ENCODE measurements at regions not wholly inside any gene's neighbourhood (a gene's known extent, or its start where the extent isn't known, plus 50 kb on each side); places are given as distances from the start of the nearest gene placed in this dataset.

DNA sequence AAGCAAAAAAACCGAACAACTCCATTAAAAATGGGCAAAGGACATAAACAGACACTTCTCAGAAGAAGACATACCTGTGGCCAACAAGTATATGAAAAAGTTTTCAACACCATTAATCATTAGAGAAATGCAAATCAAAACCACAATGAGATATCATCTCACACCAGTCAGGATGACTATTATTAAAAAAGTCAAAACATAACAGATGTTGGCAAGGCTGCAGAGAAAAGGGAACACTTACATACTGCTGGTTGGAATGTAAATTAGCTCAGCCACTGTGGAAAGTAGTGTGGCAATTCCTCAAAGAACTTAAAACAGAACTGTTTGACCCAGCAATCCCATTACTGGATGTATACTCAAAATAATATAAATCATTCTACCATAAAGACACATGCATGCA is 436.3 kb downstream of the KLHL13 start:
- TF ChIP-seq, protein P1, sequence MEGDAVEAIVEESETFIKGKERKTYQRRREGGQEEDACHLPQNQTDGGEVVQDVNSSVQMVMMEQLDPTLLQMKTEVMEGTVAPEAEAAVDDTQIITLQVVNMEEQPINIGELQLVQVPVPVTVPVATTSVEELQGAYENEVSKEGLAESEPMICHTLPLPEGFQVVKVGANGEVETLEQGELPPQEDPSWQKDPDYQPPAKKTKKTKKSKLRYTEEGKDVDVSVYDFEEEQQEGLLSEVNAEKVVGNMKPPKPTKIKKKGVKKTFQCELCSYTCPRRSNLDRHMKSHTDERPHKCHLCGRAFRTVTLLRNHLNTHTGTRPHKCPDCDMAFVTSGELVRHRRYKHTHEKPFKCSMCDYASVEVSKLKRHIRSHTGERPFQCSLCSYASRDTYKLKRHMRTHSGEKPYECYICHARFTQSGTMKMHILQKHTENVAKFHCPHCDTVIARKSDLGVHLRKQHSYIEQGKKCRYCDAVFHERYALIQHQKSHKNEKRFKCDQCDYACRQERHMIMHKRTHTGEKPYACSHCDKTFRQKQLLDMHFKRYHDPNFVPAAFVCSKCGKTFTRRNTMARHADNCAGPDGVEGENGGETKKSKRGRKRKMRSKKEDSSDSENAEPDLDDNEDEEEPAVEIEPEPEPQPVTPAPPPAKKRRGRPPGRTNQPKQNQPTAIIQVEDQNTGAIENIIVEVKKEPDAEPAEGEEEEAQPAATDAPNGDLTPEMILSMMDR (conservative IDR thresholded peaks at IDR 0.05): no peak
- no peak overlapping the region for H3K27ac ChIP-seq

DNA sequence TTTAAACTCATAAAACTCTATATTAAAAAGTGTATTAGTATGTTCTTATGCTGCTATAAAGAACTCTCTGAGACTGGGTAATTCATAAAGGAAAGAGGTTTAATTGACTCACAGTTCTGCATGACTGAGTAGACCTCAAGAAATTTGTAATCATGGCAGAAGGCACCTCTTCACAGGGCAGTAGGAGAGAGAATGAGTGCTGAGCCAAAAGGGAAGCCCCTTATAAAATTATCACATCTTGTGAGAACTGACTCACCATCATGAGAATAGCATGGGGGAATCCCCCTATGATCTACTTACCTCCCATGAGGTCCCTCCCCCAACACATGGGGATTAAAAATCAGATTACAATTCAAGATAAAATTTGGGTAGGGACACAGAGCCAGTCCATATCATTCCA is 463.2 kb downstream of the KLHL13 start:
- no peak overlapping the region for H3K27ac ChIP-seq
- TF ChIP-seq, protein P1 (conservative IDR thresholded peaks at IDR 0.05): no peak

DNA sequence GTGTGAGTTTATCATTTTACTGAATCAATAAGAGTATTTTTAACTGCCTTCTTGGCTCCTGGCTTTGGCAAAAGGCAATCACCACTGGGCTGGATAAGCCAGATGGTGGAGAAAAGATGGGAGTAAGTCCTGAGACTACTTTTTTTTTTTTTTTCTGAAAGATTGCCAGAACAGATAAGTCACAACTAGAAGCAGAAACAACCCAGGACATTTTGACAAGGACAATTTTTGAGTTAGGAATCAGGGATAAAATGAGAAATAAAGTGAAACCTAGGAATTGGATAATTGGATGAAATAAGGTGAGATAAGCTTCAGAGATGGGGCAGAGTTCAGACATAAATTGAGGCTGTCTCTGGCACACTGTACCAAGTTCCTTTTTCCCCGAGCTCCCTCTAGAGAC is 471.0 kb downstream of the KLHL13 start:
- no peak overlapping the region for H3K27ac ChIP-seq
- TF ChIP-seq, protein P1 (conservative IDR thresholded peaks at IDR 0.05): no peak

DNA sequence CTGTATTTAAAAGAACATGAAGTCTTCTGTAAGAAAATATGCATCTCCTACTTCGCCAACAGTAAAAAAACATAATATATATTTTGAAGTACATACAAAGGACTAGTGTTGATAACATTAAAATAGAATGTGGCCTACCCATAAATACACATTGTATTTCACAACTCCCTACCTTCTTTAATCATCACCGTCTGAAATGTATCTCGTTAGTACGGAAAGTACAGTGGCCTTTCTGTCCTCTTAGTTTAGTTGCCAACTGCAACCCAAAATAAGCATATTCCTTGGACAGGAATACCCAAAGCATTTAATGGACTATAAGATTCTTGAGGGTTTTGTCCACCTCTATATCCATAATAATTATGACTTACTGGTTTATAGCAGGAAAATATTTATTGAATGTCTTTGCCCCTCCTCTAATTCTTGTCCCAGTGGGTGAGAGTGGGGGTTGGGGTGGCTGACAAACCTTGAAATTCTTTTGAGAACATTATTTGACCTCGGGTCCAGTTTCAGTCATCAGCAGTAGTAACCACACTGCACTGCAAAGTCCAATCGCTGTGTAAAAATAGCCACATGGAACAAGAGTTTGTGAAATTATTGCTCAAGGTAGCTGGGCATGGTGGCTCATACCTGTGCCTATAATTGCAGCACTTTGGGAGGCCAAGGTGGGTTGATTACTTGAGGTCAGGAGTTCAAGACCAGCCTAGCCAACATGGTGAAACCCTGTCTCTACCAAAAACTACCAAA is 474.5 kb downstream of the KLHL13 start:
- TF ChIP-seq, protein P1 (conservative IDR thresholded peaks at IDR 0.05): no peak
- H3K27ac ChIP-seq: no peak overlapping the region

DNA sequence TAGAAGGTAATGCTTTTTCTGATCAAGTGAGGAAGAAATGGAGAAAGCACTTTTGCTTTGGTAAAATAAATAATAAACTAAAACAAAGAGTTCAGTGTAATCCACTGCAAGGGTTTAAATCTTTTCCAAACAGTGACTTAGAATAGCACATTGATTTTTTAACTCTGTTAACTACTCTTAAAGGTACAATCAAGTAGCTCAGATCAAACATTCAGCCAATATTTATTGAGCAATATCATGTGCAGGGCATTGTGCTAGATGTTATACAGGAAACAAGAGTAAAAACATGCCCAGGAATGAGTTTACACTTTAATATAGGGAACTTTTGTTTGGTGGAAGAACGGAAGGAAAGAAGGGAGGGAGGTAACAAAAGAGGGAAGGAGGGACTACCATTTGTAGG is 479.8 kb downstream of the KLHL13 start:
- no peak overlapping the region for H3K27ac ChIP-seq
- TF ChIP-seq, protein P1 (conservative IDR thresholded peaks at IDR 0.05): no peak

DNA sequence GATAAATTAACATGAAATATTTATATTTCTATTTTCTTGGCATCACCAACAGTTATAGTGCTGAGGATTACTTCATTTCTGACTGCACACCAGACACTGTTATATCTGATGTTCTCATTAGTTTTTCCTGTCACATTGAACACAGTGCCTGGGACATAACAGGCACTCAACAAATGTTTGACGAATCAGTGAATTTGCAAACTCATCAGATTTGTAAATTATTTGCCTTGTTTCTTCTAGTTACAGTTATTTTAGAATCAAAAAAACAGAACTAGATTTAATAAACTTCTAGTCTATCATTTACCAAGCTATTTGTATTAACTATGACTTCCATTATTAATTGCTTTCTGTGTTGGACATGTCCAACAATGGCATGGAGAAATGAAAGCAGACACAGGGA is 483.3 kb downstream of the KLHL13 start:
- TF ChIP-seq, protein P1 (conservative IDR thresholded peaks at IDR 0.05): no peak
- no peak overlapping the region for H3K27ac ChIP-seq

DNA sequence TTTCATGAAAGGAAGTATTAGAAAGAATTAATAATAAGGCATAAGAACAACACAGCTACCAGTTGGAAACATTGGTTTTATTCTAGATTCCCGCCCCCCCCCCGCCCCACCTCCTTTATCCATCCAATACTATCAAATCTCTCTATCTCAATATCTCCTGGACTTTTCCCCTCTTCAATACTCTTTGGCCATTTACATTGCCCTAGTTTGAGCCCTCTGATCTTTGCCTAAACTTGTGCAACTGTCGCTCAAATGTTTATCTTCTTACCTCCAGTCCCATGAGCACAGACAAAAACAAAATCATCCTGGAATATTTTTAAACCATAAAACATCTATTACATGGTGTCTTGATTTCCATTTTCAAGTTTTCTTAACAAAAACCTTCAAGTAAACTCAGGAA is 488.2 kb downstream of the KLHL13 start:
- TF ChIP-seq, protein P1 (conservative IDR thresholded peaks at IDR 0.05): no peak
- H3K27ac ChIP-seq: no peak overlapping the region
